A673 (cell line): ENCODE measurements at regions not wholly inside any gene's neighbourhood (a gene's known extent, or its start where the extent isn't known, plus 50 kb on each side); places are given as distances from the start of the nearest gene placed in this dataset.

ENCODE experiments used
- BruUV-seq: library from RNA; stranded (reverse); fragments of 400-500 nt; replicated peaks from 2 replicates; lab custom pipeline; 2021; lab: Mats Ljungman, UMichigan
- CTCF ChIA-PET: fragments of 300-600 bp; sonication (Branson Sonifier 250); formaldehyde crosslinking; loops from one replicate; lab custom pipeline; 2022; ENCODE audit warnings: antibody characterized with exemption; lab: Charles Lee
- POLR2A ChIA-PET: fragments of 300-600 bp; sonication (Branson Sonifier 250); formaldehyde crosslinking; loops from one replicate; lab custom pipeline; 2022; ENCODE audit warnings: antibody characterized with exemption; ENCODE audit not compliant: low non-redundant PET; lab: Charles Lee
- DNase-seq: peaks from one replicate; pipeline ENCODE4 v3.0.0-alpha.2; 2015; ENCODE audit warnings: low spot score
- H3K27ac ChIP-seq: fragments of 200-600 bp; sonication (generic); 2 replicates; pipeline ENCODE4 v1.5.1; 2016; ENCODE audit warnings: mixed run types, low read depth, mild to moderate bottlenecking, mixed read lengths, antibody characterized with exemption, low read length; ENCODE audit not compliant: poor library complexity, severe bottlenecking
- H3K27me3 ChIP-seq: fragments of 200-600 bp; sonication (generic); replicated peaks from 2 replicates; pipeline ENCODE4 v1.6.1; 2017; ENCODE audit warnings: mixed run types, low read depth, mild to moderate bottlenecking, mixed read lengths, antibody characterized with exemption, low read length; ENCODE audit not compliant: insufficient read depth, poor library complexity
- H3K36me3 ChIP-seq: fragments of 200-600 bp; sonication (generic); 2 replicates; pipeline ENCODE4 v1.6.1; 2016; ENCODE audit warnings: mixed run types, mild to moderate bottlenecking, mixed read lengths, antibody characterized with exemption, low read length; ENCODE audit not compliant: insufficient read depth, poor library complexity, severe bottlenecking
- H3K4me1 ChIP-seq: fragments of 200-600 bp; sonication (generic); 2 replicates; pipeline ENCODE4 v1.6.1; 2017; ENCODE audit warnings: mixed run types, mild to moderate bottlenecking, mixed read lengths, antibody characterized with exemption, low read length; ENCODE audit not compliant: insufficient read depth, poor library complexity, severe bottlenecking
- H3K4me3 ChIP-seq: fragments of 200-600 bp; sonication (generic); 2 replicates; pipeline ENCODE4 v1.5.1; 2016; ENCODE audit warnings: low read depth, mixed run types, mild to moderate bottlenecking, mixed read lengths, low read length; ENCODE audit not compliant: poor library complexity, severe bottlenecking
- H3K9me3 ChIP-seq: fragments of 200-600 bp; sonication (generic); 2 replicates; pipeline ENCODE4 v1.6.1; 2016; ENCODE audit warnings: mixed run types, low read depth, mild to moderate bottlenecking, mixed read lengths, antibody characterized with exemption, low read length; ENCODE audit not compliant: poor library complexity, severe bottlenecking
- EZH2 ChIP-seq: fragments of 200-600 bp; sonication (generic); IDR thresholded peaks from 2 replicates; pipeline ENCODE4 v1.6.1; 2017; ENCODE audit warnings: borderline replicate concordance, low read depth, mild to moderate bottlenecking, mixed read lengths, antibody characterized with exemption, low read length; ENCODE audit not compliant: poor library complexity, severe bottlenecking
- intact Hi-C: fragments of 100-400 bp; cut with micrococcal nuclease; formaldehyde crosslinking; loops from one replicate; pipeline ENCODE4 v1.10.0; 2022; ENCODE audit not compliant: unreplicated experiment
- TF ChIP-seq, protein P1 (sequence below): fragments of 300-800, 200-600 bp; sonication (generic); conservative IDR thresholded peaks from 2 replicates; pipeline ENCODE4 v1.5.1; 2017; ENCODE audit warnings: low read depth, mild to moderate bottlenecking, antibody characterized with exemption, low read length, moderate library complexity, mixed read lengths

DNA sequence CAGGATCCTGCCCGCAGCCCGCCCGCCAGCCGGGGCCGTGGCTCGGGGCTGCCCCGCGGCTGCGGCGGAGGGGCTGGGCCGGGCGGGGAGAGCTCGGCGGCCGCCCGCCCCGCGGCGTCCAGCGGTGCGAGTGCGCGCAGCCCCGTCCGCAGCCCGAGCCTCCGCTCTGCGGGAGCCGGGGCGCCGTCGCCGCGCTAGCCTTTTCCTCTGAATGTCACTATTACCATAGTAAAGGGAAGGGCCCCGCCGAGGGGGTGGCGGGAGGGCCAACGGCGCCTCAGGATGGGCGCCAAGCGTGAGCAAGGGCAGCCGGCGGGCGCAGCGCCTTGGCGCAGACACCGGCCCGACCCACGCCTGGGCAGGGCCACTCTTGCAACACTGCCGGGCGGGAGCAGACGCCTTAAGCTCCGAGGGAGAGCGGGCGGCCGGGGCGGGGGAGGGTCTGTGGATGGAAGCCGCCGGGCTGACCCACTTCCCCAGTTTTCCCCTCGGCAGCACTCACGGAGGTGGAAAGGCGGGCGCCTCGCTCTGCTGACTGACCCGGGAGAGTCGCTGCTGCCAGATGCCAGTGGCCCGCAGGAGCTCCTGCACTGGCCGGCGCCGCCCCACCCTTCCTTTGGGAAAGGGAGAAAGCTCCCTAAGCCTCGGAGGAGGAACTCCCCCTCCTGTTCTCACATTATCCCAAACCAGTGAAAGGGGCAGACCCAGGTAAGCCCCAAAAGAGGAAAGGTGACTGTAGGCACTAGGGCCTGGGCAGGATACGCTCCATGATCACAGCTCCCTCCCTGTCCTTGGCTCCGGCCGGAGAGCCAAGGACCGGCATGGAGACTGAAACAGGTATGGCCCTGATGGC lies 329.4 kb downstream of the HNRNPD start:
- Histone ChIP-seq H3K9me3 (no peaks in the 10 kb centered on the region), H3K4me1 (no peaks in the 10 kb centered on the region), H3K36me3 (no peaks in the 10 kb centered on the region), H3K27ac (no peak overlapping the region), H3K4me3 (peak overlapping the region; percentile 50), H3K27me3 (no peaks in the 10 kb centered on the region)
- TF ChIP-seq, protein P1, sequence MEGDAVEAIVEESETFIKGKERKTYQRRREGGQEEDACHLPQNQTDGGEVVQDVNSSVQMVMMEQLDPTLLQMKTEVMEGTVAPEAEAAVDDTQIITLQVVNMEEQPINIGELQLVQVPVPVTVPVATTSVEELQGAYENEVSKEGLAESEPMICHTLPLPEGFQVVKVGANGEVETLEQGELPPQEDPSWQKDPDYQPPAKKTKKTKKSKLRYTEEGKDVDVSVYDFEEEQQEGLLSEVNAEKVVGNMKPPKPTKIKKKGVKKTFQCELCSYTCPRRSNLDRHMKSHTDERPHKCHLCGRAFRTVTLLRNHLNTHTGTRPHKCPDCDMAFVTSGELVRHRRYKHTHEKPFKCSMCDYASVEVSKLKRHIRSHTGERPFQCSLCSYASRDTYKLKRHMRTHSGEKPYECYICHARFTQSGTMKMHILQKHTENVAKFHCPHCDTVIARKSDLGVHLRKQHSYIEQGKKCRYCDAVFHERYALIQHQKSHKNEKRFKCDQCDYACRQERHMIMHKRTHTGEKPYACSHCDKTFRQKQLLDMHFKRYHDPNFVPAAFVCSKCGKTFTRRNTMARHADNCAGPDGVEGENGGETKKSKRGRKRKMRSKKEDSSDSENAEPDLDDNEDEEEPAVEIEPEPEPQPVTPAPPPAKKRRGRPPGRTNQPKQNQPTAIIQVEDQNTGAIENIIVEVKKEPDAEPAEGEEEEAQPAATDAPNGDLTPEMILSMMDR, result no peak
- no peak for TF ChIP-seq EZH2
- CTCF ChIA-PET, result interaction anchor here (0.6 kb wide), 1 partner anchor 240 kb away, joined by 4 read pairs; no protein-coding TSS in a partner anchor
- no TSS peak for BruUV-seq
- DNase-seq, result peak; percentile 71
- intact Hi-C loops, result no loop called here
- POLR2A ChIA-PET, result no interaction called here

DNA sequence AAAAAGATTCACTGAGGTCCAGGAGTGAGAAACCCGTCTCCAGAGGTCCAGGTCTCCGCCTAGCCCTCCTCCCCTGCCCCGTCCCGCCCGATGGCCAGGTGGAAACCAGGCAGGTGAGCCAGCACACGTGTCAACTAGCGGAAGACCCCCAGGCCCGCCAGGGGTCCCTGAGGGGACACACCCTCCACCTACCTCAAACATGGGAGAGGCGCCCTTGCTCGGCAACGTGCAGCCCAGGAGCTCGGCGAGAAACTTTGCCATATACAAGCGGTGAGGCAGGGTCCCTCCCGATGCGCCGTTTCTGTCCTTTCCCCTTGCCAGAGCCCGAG lies 330.0 kb downstream of the HNRNPD start:
- Histone ChIP-seq H3K9me3 (no peaks in the 10 kb centered on the region), H3K4me1 (no peaks in the 10 kb centered on the region), H3K27me3 (no peaks in the 10 kb centered on the region), H3K4me3 (peak overlapping the region; percentile 50), H3K36me3 (no peaks in the 10 kb centered on the region), H3K27ac (no peak overlapping the region)
- TF ChIP-seq EZH2, result no peak
- TF ChIP-seq, protein P1, result no peak
- ChIA-PET POLR2A (no interaction called here), CTCF (no interaction called here)
- DNase-seq, result no peak
- intact Hi-C loops, result no loop called here
- no TSS peak for BruUV-seq

DNA sequence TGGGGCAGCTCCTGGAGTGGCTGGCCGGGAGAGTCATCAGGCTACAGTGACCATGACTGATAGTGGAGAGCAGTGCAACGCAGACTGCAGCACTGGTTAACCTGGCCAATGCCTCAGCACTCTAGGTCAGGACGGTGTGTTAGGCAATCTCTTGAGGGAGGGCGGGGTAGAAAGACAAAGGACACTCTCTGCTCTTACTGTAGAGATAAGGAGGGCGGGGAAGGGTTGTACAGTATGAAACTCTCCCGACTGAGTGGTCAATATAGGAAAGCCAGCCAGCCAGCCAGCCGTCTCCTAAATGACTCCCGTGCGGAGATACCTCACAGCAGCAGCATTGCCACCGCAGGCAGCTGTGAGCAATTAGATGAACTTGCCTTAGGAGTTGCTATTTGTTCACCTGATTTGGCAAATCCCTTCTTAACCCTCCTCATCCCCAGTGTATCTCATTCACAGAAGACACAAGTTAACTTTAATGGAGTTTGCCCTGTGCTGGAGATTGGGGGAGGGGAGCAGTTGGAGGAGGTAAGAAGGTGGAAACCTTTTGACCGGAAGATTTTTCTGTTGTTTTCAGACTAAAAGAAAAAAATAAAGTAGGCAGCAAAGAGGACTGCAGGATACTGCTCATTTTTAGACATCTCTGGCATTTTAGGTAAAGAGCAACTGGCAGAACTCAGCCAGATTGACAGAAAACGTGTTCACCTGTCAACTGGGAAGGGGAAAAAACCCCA lies 330.5 kb downstream of the HNRNPD start:
- ChIA-PET POLR2A (no interaction called here), CTCF (no interaction called here)
- Histone ChIP-seq H3K27ac (no peak overlapping the region), H3K27me3 (no peaks in the 10 kb centered on the region), H3K4me3 (peak overlapping the region; percentile 50), H3K4me1 (no peaks in the 10 kb centered on the region), H3K9me3 (no peaks in the 10 kb centered on the region), H3K36me3 (no peaks in the 10 kb centered on the region)
- BruUV-seq, result no TSS peak
- intact Hi-C loops, result no loop called here
- TF ChIP-seq, protein P1, result no peak
- TF ChIP-seq EZH2, result no peak
- DNase-seq, result no peak
